ENCODE measurements at regions not wholly inside any gene's neighbourhood (a gene's known extent, or its start where the extent isn't known, plus 50 kb on each side); places are given as distances from the start of the nearest gene placed in this dataset.

DNA sequence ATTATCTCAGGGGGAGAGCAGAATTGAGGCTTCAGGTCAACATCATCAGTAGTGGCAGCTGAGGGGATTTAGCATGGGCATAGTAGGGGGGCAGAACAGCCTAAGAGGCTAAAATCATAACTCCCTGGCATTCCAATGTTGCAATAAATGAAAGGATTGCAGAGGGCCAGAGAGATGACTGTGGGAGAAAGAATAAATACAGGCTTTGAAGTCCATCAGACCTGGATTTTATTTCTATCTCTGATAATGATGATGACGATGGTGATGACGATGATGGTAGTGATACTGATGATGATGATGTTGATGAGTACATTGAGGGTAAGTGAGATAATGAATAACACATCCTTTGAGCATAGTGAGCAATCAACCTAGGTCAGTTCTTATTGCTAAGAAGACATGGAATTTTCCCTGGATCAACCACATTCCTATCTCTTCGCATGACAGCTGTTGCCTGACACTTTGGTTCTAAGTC, 107.4 kb upstream of the CDH11 start:
- TF ChIP-seq, protein P1, sequence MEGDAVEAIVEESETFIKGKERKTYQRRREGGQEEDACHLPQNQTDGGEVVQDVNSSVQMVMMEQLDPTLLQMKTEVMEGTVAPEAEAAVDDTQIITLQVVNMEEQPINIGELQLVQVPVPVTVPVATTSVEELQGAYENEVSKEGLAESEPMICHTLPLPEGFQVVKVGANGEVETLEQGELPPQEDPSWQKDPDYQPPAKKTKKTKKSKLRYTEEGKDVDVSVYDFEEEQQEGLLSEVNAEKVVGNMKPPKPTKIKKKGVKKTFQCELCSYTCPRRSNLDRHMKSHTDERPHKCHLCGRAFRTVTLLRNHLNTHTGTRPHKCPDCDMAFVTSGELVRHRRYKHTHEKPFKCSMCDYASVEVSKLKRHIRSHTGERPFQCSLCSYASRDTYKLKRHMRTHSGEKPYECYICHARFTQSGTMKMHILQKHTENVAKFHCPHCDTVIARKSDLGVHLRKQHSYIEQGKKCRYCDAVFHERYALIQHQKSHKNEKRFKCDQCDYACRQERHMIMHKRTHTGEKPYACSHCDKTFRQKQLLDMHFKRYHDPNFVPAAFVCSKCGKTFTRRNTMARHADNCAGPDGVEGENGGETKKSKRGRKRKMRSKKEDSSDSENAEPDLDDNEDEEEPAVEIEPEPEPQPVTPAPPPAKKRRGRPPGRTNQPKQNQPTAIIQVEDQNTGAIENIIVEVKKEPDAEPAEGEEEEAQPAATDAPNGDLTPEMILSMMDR (IDR thresholded peaks at IDR 0.05; ENCODE audit: insufficient read depth, low read depth, low read length) = no peak
- TF ChIP-seq EZH2 (IDR thresholded peaks at IDR 0.05; ENCODE audit: insufficient read depth, low read length) = no peak
